Tibial nerve (tissue), 4 donors: ENCODE measurements at regions not wholly inside any gene's neighbourhood (a gene's known extent, or its start where the extent isn't known, plus 50 kb on each side); places are given as distances from the start of the nearest gene placed in this dataset.

ENCODE experiments used
- EP300 ChIP-seq, 2 donors: sonication (generic); formaldehyde crosslinking; IDR thresholded peaks; one replicate each; pipeline ENCODE4 v1.6.1; 2017; ENCODE audit warnings: antibody characterized with exemption in 2 of 2, mild to moderate bottlenecking in 1 of 2
- TF ChIP-seq, protein P1 (sequence below), 5 experiments: fragments of 200-600 bp in 3 of 5; fragments of 450-650 bp in 2 of 5; sonication (generic) in 3 of 5; IDR thresholded peaks; one replicate each; pipeline ENCODE4 v1.5.1; 2016 to 2019; ENCODE audit warnings: antibody characterized with exemption in 5 of 5, mild to moderate bottlenecking in 3 of 5, moderate library complexity in 2 of 5

GRCh38 chr3:117927825-117928224 lies 1106.8 kb downstream of the IGSF11 start:
- TF ChIP-seq EP300 (IDR thresholded peaks at IDR 0.05), result no peak
- TF ChIP-seq, protein P1, sequence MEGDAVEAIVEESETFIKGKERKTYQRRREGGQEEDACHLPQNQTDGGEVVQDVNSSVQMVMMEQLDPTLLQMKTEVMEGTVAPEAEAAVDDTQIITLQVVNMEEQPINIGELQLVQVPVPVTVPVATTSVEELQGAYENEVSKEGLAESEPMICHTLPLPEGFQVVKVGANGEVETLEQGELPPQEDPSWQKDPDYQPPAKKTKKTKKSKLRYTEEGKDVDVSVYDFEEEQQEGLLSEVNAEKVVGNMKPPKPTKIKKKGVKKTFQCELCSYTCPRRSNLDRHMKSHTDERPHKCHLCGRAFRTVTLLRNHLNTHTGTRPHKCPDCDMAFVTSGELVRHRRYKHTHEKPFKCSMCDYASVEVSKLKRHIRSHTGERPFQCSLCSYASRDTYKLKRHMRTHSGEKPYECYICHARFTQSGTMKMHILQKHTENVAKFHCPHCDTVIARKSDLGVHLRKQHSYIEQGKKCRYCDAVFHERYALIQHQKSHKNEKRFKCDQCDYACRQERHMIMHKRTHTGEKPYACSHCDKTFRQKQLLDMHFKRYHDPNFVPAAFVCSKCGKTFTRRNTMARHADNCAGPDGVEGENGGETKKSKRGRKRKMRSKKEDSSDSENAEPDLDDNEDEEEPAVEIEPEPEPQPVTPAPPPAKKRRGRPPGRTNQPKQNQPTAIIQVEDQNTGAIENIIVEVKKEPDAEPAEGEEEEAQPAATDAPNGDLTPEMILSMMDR (IDR thresholded peaks at IDR 0.05), result no peak
